NB4 (cell line): ENCODE measurements at regions not wholly inside any gene's neighbourhood (a gene's known extent, or its start where the extent isn't known, plus 50 kb on each side); places are given as distances from the start of the nearest gene placed in this dataset.

Experiments used
- CTCF ChIP-seq: IDR thresholded peaks from one replicate; pipeline ENCODE4 v1.5.1; 2012; ENCODE audit warnings: low read depth, low read length
- MAX ChIP-seq: IDR thresholded peaks from 2 replicates; pipeline ENCODE4 v1.6.1; 2011; ENCODE audit warnings: low read depth, low read length

- TF ChIP-seq CTCF (no peak), MAX (no peak)
These were observed 1027.2 kb downstream of the FAT4 start for GRCh38 chr4:126341927-126342326.
